Gastroesophageal sphincter (tissue), 3 donors: ENCODE measurements at regions not wholly inside any gene's neighbourhood (a gene's known extent, or its start where the extent isn't known, plus 50 kb on each side); places are given as distances from the start of the nearest gene placed in this dataset.

Experiments used
- POLR2A ChIP-seq, 2 donors: fragments of 450-650 bp; IDR thresholded peaks; one replicate each; pipeline ENCODE4 v1.6.1; 2017; ENCODE audit warnings: antibody characterized with exemption in 2 of 2, mild to moderate bottlenecking in 2 of 2, moderate library complexity in 1 of 2
- POLR2AphosphoS5 ChIP-seq: sonication (generic); formaldehyde crosslinking; IDR thresholded peaks from one replicate; pipeline ENCODE4 v1.6.1; 2017; ENCODE audit warnings: antibody characterized with exemption
- TF ChIP-seq, protein P1 (sequence below), 4 experiments: fragments of 200-600 bp in 2 of 4; fragments of 450-650 bp in 2 of 4; sonication (generic) in 1 of 4; IDR thresholded peaks; one replicate each; pipeline ENCODE4 v1.5.1; 2017 to 2019; ENCODE audit warnings: antibody characterized with exemption in 4 of 4, mild to moderate bottlenecking in 2 of 4, moderate library complexity in 2 of 4

DNA sequence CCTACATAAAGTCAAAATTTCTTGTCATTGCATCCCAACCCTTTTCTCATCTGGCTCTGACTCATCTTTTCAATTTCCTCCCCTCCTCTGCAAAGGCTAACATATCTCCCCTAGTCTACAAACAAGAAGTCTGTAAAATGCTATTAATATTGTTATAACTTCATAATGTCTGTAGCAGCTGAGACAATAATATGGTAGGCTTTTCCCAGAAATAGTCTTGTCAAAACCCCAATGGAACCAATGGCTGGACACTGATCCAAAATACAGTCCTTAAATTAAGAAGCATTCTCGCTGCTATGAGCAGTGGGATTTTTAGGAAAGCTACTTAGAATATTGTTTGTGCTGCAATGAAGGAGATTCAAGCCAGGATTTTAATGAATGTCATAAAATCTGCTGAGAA is 131.4 kb downstream of the KLHL28 start:
- TF ChIP-seq, protein P1, sequence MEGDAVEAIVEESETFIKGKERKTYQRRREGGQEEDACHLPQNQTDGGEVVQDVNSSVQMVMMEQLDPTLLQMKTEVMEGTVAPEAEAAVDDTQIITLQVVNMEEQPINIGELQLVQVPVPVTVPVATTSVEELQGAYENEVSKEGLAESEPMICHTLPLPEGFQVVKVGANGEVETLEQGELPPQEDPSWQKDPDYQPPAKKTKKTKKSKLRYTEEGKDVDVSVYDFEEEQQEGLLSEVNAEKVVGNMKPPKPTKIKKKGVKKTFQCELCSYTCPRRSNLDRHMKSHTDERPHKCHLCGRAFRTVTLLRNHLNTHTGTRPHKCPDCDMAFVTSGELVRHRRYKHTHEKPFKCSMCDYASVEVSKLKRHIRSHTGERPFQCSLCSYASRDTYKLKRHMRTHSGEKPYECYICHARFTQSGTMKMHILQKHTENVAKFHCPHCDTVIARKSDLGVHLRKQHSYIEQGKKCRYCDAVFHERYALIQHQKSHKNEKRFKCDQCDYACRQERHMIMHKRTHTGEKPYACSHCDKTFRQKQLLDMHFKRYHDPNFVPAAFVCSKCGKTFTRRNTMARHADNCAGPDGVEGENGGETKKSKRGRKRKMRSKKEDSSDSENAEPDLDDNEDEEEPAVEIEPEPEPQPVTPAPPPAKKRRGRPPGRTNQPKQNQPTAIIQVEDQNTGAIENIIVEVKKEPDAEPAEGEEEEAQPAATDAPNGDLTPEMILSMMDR (IDR thresholded peaks at IDR 0.05), result no peak
- TF ChIP-seq POLR2A (IDR thresholded peaks at IDR 0.05), result no peak
- no peak for TF ChIP-seq POLR2AphosphoS5
